GM12865 (cell line): ENCODE measurements at regions not wholly inside any gene's neighbourhood (a gene's known extent, or its start where the extent isn't known, plus 50 kb on each side); places are given as distances from the start of the nearest gene placed in this dataset.

ENCODE experiments used
- DNase-seq: peaks from one replicate; pipeline ENCODE4 v3.0.0; 2010; ENCODE audit warnings: low read depth
- H3K4me3 ChIP-seq: 2 replicates; pipeline ENCODE4 v1.5.1; 2011; ENCODE audit warnings: mild to moderate bottlenecking, low read depth, low read length, control low read depth
- TF ChIP-seq, protein P1 (sequence below): IDR thresholded peaks from 2 replicates; pipeline ENCODE4 v1.5.1; 2011; ENCODE audit warnings: low read length, control low read depth, low read depth, inconsistent platforms; ENCODE audit not compliant: insufficient read depth; ENCODE audit errors: missing control alignments

DNA sequence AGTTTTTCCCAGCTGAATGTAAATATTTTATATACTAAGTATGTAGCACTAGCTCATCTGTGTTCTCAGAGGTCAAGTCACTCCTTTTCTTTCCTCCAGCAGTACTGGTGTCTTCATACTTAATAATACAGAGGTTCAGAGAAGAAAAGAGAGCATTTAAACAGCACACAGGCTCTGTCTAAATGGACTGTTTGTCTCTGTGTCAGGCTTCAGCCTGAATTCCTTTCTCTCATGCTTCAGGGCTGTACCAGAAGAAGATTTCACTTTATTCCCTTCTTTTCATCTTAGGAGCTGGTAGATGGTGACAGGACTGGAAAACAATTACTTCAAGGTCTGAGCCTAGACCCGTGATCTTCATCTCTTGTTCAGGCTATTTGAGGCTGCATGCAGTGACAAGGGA is 51.4 kb upstream of the LYZL2 start:
- no peak for DNase-seq
- no peak overlapping the region for H3K4me3 ChIP-seq
- TF ChIP-seq, protein P1, sequence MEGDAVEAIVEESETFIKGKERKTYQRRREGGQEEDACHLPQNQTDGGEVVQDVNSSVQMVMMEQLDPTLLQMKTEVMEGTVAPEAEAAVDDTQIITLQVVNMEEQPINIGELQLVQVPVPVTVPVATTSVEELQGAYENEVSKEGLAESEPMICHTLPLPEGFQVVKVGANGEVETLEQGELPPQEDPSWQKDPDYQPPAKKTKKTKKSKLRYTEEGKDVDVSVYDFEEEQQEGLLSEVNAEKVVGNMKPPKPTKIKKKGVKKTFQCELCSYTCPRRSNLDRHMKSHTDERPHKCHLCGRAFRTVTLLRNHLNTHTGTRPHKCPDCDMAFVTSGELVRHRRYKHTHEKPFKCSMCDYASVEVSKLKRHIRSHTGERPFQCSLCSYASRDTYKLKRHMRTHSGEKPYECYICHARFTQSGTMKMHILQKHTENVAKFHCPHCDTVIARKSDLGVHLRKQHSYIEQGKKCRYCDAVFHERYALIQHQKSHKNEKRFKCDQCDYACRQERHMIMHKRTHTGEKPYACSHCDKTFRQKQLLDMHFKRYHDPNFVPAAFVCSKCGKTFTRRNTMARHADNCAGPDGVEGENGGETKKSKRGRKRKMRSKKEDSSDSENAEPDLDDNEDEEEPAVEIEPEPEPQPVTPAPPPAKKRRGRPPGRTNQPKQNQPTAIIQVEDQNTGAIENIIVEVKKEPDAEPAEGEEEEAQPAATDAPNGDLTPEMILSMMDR, result no peak
